ENCODE measurements at regions not wholly inside any gene's neighbourhood (a gene's known extent, or its start where the extent isn't known, plus 50 kb on each side); places are given as distances from the start of the nearest gene placed in this dataset.
"Not testable (repeated sequence)": the region's sequence is repeated elsewhere in the genome, so short reads cannot be mapped to it uniquely, and the experiment has no call there.

GRCh38 chr6:14781772-14782525, 463.9 kb upstream of the JARID2 start:
- no peak for DNase-seq

GRCh38 chr6:14782921-14783464, 462.9 kb upstream of the JARID2 start:
- DNase-seq, result not testable (repeated sequence)

GRCh38 chr6:14783594-14783993, 462.3 kb upstream of the JARID2 start:
- DNase-seq, result no peak

GRCh38 chr6:14784596-14785492, 461.0 kb upstream of the JARID2 start:
- no peak for DNase-seq

GRCh38 chr6:14785493-14785790, 460.4 kb upstream of the JARID2 start:
- DNase-seq, result no peak

GRCh38 chr6:14786008-14786407, 459.9 kb upstream of the JARID2 start:
- no peak for DNase-seq

GRCh38 chr6:14786455-14786854, 459.4 kb upstream of the JARID2 start:
- DNase-seq, result no peak

GRCh38 chr6:14787250-14787649, 458.6 kb upstream of the JARID2 start:
- DNase-seq, result no peak

GRCh38 chr6:14787677-14788076, 458.2 kb upstream of the JARID2 start:
- DNase-seq, result no peak

- DNase-seq, result no peak
These were observed 455.9 kb upstream of the JARID2 start for GRCh38 chr6:14789996-14790395.

GRCh38 chr6:14790976-14791375, 454.9 kb upstream of the JARID2 start:
- DNase-seq, result no peak

GRCh38 chr6:14791526-14791925, 454.3 kb upstream of the JARID2 start:
- DNase-seq, result no peak

GRCh38 chr6:14792118-14792955, 453.5 kb upstream of the JARID2 start:
- no peak for DNase-seq

GRCh38 chr6:14795451-14795850, 450.4 kb upstream of the JARID2 start:
- no peak for DNase-seq

- DNase-seq, result no peak
These were observed 448.7 kb upstream of the JARID2 start for GRCh38 chr6:14796974-14797762.

GRCh38 chr6:14797875-14798593, 447.8 kb upstream of the JARID2 start:
- no peak for DNase-seq

GRCh38 chr6:14798594-14798982, 447.3 kb upstream of the JARID2 start:
- DNase-seq, result no peak

- no peak for DNase-seq
These were observed 446.8 kb upstream of the JARID2 start for GRCh38 chr6:14798996-14799588.

GRCh38 chr6:14799928-14800327, 445.9 kb upstream of the JARID2 start:
- DNase-seq, result no peak

- no peak for DNase-seq
These were observed 443.2 kb upstream of the JARID2 start for GRCh38 chr6:14802514-14803160.
